Panc1 (cell line): ENCODE measurements at regions not wholly inside any gene's neighbourhood (a gene's known extent, or its start where the extent isn't known, plus 50 kb on each side); places are given as distances from the start of the nearest gene placed in this dataset.

Source experiments
- ATAC-seq: fragments of 200-7000 bp; cut with Tn5 transposase; 2 replicates; pipeline ENCODE4 v1.9.1; 2020; ENCODE audit warnings: mild to moderate bottlenecking, moderate library complexity
- BruUV-seq: library from RNA; stranded (reverse); fragments of 400-500 nt; replicated peaks from 2 replicates; lab custom pipeline; 2021; lab: Mats Ljungman, UMichigan
- CTCF ChIA-PET: fragments of 300-600 bp; sonication (Branson Sonifier 250); formaldehyde crosslinking; loops from one replicate; lab custom pipeline; 2022; ENCODE audit warnings: antibody characterized with exemption; lab: Charles Lee
- POLR2A ChIA-PET: fragments of 300-600 bp; sonication (Branson Sonifier 250); formaldehyde crosslinking; loops from one replicate; lab custom pipeline; 2022; ENCODE audit warnings: antibody characterized with exemption; lab: Charles Lee
- DNase-seq: peaks from one replicate; pipeline ENCODE4 v3.0.0-alpha.2; 2010; ENCODE audit warnings: low read depth, low spot score
- H3K27ac ChIP-seq: 2 replicates; pipeline ENCODE4 v1.5.1; 2011; ENCODE audit warnings: mild to moderate bottlenecking, low read length, inconsistent platforms
- H3K27me3 ChIP-seq: fragments of 200-500 bp; sonication (Bioruptor generic); 2 replicates; pipeline ENCODE4 v1.6.0; 2014; ENCODE audit warnings: low read length, inconsistent platforms; ENCODE audit not compliant: control insufficient read depth, insufficient read depth
- H3K36me3 ChIP-seq: fragments of 200-500 bp; sonication (Bioruptor generic); 2 replicates; pipeline ENCODE4 v1.5.1; 2014; ENCODE audit warnings: inconsistent platforms, mild to moderate bottlenecking, low read length, moderate library complexity; ENCODE audit not compliant: control insufficient read depth, insufficient read depth
- H3K4me1 ChIP-seq: 2 replicates; pipeline ENCODE4 v1.5.1; 2011; ENCODE audit warnings: inconsistent platforms, mild to moderate bottlenecking, low read length, moderate library complexity; ENCODE audit not compliant: control insufficient read depth, insufficient read depth
- H3K4me3 ChIP-seq, 2 experiments: 2 replicates each; pipeline ENCODE4 v1.5.1; 2011 to 2012; ENCODE audit warnings: low read depth in 2 of 2, low read length in 2 of 2, mild to moderate bottlenecking in 2 of 2, inconsistent platforms in 1 of 2, moderate library complexity in 1 of 2
- H3K9me3 ChIP-seq: fragments of 200-500 bp; sonication (Bioruptor generic); 2 replicates; pipeline ENCODE4 v1.5.1; 2014; ENCODE audit warnings: low read depth, mild to moderate bottlenecking, inconsistent platforms, low read length, moderate library complexity; ENCODE audit not compliant: control insufficient read depth, insufficient read depth
- POLR2AphosphoS5 ChIP-seq: IDR thresholded peaks from 2 replicates; pipeline ENCODE4 v1.6.1; 2012; ENCODE audit warnings: mild to moderate bottlenecking, low read depth, low read length, moderate library complexity
- SIN3A ChIP-seq: IDR thresholded peaks from 2 replicates; pipeline ENCODE4 v1.6.1; 2012; ENCODE audit warnings: low read depth, mild to moderate bottlenecking, low read length, moderate library complexity, borderline replicate concordance; ENCODE audit not compliant: insufficient read depth
- TCF7L2 ChIP-seq: IDR thresholded peaks from 2 replicates; pipeline ENCODE4 v1.6.1; 2011; ENCODE audit warnings: mild to moderate bottlenecking, low read depth, low read length, inconsistent platforms
- in situ Hi-C: cut with HindIII; loops from 2 replicates; pipeline ENCODE4 v1.10.0; 2016; ENCODE audit warnings: low sequenced_read_pairs, low pct_unique_long_range_greater_than_20kb
- intact Hi-C: fragments of 100-400 bp; cut with micrococcal nuclease; formaldehyde crosslinking; loops from one replicate; pipeline ENCODE4 v1.10.0; 2022; ENCODE audit not compliant: unreplicated experiment
- TF ChIP-seq, protein P1 (sequence below): fragments of 450-650 bp; IDR thresholded peaks from 2 replicates; pipeline ENCODE4 v1.5.1; 2017; ENCODE audit warnings: mild to moderate bottlenecking
- TF ChIP-seq, protein P2 (sequence below), 2 experiments: IDR thresholded peaks; 2 replicates each; pipeline ENCODE4 v1.6.1; 2011 to 2012; ENCODE audit warnings: low read depth in 2 of 2, control low read depth in 1 of 2, low read length in 1 of 2, mild to moderate bottlenecking in 1 of 2, moderate library complexity in 1 of 2; ENCODE audit not compliant: insufficient read depth in 1 of 2

DNA sequence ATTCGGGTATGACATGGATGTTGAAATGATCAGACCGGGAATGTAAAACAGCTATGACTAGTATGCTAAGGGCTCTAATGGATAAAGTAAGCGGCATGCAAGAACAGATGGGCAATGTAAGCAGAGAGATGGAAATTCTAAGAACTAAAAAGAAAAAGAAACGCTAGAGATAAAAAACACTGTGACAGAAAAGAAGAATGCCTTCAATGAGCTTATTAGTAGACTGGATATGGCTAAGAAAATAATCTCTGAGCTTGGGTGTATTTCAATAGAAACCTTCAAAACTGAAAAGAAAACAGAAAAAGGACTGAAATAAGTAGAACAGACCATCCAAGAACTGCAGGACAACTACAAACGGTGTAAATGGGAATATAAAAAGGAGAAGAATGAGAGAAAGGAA is 101.2 kb downstream of the HES1 start:
- no peaks in the 10 kb centered on the region for H3K4me1 ChIP-seq
- no peaks in the 10 kb centered on the region for H3K9me3 ChIP-seq
- H3K27me3 ChIP-seq, result no peaks in the 10 kb centered on the region
- no peak for DNase-seq
- no peak for ATAC-seq
- intact Hi-C loops, result no loop called here
- no peak overlapping the region for H3K27ac ChIP-seq
- TF ChIP-seq, protein P1, sequence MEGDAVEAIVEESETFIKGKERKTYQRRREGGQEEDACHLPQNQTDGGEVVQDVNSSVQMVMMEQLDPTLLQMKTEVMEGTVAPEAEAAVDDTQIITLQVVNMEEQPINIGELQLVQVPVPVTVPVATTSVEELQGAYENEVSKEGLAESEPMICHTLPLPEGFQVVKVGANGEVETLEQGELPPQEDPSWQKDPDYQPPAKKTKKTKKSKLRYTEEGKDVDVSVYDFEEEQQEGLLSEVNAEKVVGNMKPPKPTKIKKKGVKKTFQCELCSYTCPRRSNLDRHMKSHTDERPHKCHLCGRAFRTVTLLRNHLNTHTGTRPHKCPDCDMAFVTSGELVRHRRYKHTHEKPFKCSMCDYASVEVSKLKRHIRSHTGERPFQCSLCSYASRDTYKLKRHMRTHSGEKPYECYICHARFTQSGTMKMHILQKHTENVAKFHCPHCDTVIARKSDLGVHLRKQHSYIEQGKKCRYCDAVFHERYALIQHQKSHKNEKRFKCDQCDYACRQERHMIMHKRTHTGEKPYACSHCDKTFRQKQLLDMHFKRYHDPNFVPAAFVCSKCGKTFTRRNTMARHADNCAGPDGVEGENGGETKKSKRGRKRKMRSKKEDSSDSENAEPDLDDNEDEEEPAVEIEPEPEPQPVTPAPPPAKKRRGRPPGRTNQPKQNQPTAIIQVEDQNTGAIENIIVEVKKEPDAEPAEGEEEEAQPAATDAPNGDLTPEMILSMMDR, result no peak
- TF ChIP-seq, protein P2, sequence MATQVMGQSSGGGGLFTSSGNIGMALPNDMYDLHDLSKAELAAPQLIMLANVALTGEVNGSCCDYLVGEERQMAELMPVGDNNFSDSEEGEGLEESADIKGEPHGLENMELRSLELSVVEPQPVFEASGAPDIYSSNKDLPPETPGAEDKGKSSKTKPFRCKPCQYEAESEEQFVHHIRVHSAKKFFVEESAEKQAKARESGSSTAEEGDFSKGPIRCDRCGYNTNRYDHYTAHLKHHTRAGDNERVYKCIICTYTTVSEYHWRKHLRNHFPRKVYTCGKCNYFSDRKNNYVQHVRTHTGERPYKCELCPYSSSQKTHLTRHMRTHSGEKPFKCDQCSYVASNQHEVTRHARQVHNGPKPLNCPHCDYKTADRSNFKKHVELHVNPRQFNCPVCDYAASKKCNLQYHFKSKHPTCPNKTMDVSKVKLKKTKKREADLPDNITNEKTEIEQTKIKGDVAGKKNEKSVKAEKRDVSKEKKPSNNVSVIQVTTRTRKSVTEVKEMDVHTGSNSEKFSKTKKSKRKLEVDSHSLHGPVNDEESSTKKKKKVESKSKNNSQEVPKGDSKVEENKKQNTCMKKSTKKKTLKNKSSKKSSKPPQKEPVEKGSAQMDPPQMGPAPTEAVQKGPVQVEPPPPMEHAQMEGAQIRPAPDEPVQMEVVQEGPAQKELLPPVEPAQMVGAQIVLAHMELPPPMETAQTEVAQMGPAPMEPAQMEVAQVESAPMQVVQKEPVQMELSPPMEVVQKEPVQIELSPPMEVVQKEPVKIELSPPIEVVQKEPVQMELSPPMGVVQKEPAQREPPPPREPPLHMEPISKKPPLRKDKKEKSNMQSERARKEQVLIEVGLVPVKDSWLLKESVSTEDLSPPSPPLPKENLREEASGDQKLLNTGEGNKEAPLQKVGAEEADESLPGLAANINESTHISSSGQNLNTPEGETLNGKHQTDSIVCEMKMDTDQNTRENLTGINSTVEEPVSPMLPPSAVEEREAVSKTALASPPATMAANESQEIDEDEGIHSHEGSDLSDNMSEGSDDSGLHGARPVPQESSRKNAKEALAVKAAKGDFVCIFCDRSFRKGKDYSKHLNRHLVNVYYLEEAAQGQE (IDR thresholded peaks at IDR 0.05; ENCODE audit: insufficient read depth in 1 of 2, low read depth in 2 of 2, low read length in 1 of 2), result no peak
- TF ChIP-seq TCF7L2 (no peak), POLR2AphosphoS5 (no peak), SIN3A (no peak)
- BruUV-seq, result no TSS peak
- no peaks in the 10 kb centered on the region for H3K36me3 ChIP-seq
- in situ Hi-C loops, result no loop called here
- H3K4me3 ChIP-seq, result no peak overlapping the region
- POLR2A ChIA-PET, result no interaction called here
- CTCF ChIA-PET, result no interaction called here

DNA sequence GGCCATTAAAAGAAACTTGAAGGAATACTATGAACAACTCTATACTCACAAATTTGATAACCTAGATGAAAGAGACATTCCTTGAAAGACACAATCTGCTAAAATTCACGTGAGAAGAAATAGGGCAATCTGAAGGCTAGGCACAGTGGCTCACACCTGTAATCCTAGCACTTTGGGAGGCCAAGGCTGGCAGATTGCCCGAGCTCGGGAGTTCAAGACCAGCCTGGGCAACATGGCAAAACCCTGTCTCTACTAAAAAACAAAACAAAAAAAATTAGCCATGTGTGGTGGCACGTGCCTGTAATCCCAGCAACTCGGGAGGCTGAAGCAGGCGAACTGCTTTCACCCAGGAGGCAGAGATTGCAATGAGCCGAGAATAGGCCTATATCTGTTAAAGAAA is 104.8 kb downstream of the HES1 start:
- BruUV-seq, result no TSS peak
- Histone ChIP-seq H3K4me1 (no peaks in the 10 kb centered on the region), H3K36me3 (no peaks in the 10 kb centered on the region), H3K4me3 (no peak overlapping the region), H3K9me3 (no peaks in the 10 kb centered on the region), H3K27ac (no peak overlapping the region), H3K27me3 (no peaks in the 10 kb centered on the region)
- no peak for ATAC-seq
- TF ChIP-seq, protein P2 (IDR thresholded peaks at IDR 0.05; ENCODE audit: insufficient read depth in 1 of 2, low read depth in 2 of 2, low read length in 1 of 2), result no peak
- TF ChIP-seq POLR2AphosphoS5, result no peak
- no peak for DNase-seq
- CTCF ChIA-PET, result no interaction called here
- POLR2A ChIA-PET, result no interaction called here
- intact Hi-C loops, result no loop called here
- in situ Hi-C loops, result no loop called here
